ENCODE measurements at regions not wholly inside any gene's neighbourhood (a gene's known extent, or its start where the extent isn't known, plus 50 kb on each side); places are given as distances from the start of the nearest gene placed in this dataset.

DNA sequence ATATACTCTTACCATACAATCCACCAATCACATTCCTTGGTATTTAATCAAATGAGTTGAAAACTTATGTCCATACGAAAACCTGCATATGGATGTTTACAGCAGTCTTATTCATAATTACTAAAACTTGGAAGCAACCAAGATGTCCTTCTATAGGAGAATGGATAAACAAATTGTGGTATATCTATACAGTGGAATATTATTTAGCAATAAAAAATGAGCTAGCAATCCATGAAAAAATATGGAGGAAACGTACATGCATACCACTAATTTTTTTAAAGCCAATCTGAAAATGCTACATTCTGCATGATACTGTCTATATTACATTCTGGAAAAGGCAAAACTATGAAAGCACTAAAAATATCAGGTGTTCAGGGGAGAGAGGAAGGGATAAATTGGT, 73.9 kb upstream of the LPP start:
- DNase-seq, result no peak

DNA sequence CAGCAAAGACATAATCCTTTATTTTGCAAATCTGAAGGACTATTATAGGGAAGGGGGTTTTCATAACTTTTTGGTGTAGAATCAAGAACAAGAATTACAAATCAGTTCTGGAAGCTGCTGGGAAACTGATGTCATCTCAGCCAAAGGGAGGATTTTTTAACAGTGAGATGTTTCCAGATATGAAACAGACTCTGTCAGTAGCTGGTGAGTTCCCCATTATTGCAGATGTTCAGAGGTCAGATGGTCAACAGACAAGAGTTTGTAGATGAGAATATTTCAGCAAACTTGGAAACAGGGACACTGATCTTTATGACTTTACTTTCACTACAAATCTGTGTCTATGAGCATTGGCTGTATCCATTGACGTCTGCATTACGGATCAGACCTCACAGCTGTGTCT, 71.9 kb upstream of the LPP start:
- no peak for DNase-seq

DNA sequence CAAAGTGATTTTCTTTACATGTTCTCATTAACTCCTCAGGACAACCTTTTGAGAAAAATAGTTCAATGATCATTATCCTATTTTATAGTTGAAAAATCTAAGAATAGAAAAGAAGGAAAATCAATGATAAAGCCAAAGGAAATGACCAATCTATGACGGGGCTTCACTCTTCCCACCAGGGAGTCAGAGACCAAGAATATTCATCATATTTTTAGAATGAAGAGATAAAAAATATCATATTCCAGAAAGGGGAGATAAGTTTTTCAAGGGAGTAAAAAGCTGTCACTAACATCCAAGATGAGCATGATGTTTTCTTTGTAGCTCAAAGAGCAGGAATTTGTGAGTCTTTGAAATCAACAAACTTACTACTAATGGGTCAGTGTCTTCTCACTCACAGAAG, 71.5 kb upstream of the LPP start:
- DNase-seq, result no peak

DNA sequence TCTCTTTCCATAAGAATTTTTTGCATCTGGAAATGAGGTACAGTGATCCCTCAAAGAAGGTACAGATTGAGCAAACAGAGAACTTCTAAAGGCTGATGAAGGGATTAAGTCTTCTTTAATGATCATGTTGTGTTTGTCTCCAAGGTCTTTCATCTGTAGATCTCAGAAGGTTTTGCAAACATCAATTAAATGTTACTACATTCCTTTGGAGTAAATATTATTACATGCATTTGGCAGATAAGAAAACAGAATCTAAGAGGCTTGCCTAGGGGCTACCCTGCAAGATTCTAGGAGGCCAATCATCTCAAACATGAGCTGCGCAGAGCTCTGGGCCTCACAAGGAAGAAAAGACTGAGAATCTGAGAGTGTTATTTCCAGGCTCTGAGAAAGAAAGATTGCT, 70.9 kb upstream of the LPP start:
- no peak for DNase-seq

DNA sequence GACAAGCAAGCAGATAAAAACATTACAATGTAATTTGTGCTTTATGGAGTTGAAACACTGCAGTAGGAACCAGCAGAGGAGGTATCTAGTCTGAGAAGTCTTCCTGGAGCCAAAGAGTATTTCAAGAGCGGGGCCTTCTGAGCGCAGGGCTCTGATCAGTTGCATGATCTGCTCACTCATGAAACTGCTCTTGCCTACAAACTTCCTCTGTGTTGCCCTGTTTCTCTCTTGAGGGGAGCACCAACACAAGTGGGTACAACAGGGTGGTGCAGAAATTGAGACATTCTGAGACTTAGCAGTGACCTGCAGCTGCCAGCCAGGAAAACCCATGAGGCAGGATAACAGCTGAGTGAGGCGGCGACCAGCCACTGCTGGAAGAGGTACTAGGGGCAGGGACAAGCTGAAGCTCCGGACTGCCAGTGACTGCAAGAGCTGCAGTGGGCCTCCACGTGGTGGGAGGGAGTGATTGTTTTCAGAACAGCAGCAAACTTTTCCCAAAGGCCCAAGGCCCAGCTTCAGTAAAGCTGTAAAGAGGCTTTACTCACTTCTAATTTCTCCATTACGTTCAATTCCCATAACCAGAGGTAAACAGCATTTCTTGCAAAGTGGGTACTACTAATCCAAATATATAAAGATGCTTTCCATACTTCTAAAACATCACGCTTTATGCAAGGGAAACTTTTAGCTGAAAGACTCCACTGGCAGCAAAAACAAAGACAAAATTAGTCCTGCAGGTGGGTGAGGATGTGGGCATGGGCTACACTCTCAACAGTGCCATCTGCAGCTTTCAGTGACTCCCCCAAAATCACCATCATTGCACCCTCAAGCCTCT, 69.0 kb upstream of the LPP start:
- no peak for DNase-seq

DNA sequence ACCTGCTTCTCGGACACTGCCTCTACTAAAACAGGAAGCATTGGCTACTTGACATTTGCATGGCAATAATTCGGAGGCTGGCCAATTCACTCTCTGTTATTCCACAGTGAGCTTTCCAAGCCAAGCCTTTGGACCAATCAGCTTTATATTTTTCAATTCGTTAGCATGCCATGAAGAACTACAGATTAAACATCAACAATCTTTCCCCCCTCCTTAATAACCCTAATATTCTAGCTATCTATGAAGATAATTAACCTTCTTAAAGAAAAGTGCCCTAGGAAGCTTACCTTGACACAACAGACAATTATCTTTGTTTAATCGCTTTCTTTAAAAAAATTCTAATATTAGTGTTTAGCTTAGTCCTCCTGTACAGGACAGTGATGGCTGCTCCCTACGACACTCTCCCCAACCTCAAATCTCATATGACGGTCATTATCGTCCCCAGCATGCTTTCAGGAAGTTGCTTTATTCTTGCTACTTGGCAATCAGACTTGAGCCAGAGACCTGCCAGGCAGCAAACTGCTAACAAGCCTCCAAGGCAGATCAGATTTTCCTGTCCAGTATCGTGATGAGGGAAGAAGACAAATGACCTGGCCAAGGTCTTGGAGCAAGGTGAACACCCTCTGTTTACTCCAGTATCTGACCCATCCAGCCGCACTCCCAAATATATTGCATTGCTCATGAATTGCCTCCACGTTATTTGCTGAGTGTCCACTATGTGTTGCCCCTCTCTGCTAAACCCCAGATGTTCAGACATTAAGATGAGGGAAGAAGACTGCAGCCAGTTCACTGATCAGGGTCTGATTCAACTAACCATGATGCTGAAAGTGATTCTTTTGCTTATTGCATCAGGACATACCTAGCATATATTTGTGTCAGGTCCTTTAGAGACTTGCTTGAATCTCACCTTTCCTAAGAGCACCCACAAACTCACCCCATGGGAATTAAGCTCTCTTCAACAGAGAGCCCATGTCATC, 68.1 kb upstream of the LPP start:
- DNase-seq, result no peak

DNA sequence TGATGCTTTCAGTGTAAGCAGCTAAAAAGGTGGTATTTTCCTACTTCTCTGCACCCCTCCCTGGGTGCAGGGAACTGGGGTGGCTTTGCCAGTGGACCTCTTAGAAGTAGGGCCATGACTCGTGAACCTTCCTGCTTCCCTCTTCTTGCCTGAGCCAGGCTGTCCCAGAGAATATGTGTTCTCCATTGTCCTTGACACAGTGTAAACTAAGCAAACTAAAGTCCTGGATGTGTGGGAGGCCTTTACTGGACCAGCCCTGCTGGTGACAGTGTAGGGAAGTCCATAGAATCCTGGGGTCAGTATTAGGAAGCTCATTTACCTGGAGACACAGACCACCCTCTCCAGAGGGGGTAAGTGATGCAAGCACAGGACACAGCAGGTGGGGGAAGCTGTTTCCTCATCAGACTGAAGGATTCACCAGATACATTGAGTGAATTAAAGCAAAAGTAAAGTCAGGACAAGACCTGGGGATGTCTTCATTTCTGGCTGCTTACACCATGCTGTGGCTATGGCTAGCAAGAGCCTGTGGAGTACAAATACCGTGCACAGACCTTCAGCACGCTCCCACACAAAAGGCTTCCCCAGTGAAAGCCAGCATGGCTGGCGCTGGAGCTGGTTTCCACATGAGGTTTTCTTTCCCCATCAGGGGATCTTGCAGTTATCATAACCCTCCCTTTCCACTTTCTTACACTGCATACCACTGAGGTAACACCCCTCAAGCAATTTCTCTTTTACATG, 64.8 kb upstream of the LPP start:
- DNase-seq, result no peak

DNA sequence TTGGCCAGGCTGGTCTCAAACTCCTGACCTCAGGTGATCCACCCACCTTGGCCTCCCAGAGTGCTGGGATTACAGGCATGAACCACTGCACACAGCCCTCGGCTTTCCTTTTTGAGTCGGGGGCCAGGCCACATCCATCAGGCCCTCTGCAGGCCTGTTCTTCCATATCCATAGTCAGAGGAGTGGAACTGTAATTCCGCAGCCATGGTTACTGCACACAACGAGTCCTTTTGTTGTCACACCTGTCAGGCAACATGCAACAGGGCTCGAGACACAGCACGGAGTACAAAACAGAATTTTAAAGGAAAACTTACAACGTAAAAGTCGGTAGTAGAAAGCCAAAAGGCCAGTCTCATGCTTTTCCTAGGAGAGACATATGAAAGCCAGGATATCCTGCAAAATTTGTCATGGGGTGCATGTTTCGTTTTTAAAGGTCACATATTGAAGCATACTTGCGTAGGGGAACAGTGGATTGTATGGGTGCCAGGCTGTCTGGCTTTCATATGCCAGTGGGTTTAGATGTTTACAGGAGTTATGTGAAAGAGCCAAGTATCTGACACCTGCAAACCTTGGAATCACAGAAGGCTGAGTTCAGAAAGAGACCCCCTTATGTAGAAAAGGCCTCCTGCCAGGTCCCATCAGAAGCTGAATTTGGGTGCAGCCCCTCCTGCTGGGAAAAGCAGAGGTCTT, 63.2 kb upstream of the LPP start:
- no peak for DNase-seq

DNA sequence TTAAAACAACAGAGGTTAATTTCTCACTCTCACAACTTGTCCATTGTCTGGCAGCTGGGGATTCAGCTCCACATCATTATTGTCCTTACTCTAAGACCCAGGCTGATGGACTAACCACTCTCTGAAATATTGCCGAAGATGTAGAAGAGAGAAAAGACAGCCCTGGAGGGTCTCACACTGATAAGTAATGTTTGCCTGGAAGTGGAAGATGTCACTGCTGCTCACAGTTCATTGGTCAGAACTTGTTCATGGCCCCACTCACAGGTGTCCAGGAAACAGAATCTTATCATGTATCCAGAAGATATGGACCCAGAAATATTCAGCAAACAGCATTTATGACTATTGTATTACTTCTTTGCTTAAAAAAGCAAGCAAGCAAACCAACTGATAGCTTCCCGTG, 62.2 kb upstream of the LPP start:
- DNase-seq, result no peak

DNA sequence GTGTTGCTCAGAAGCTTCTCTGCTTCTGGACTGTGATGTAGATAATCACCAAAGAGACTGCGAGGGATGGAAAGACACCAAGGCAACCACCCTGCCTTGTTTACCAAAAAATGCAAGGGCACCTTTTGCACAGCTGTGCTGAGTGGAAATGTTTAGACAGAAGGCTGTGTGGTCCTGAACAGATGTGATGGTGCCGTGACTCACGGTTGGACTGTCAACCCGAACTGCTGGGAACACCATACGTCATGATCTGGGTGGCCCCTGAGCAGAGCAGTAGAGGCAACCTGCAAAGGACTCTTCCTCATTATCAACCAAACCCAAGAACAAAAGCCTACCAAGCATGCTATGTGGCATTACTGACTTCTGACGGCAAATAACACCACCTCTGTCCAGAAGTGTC, 61.3 kb upstream of the LPP start:
- DNase-seq, result no peak

DNA sequence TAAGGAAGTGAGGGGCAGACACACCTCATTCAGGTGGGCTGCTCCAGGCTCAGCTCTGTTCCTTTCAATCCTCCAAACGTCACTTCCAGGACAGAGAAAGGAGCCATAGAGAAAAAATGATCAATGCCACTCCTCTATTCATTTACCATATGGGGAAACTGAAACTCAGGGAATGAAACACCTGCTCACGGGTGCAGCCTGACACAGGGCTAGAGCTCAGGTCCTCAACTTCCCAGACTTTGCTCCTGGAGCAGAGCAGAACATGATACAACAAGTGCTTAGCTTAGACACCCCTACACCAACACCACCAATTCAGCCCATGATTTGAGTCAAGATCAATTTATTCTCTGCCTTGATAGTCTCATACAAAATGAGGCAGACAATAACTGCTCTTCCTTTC, 58.5 kb upstream of the LPP start:
- no peak for DNase-seq

DNA sequence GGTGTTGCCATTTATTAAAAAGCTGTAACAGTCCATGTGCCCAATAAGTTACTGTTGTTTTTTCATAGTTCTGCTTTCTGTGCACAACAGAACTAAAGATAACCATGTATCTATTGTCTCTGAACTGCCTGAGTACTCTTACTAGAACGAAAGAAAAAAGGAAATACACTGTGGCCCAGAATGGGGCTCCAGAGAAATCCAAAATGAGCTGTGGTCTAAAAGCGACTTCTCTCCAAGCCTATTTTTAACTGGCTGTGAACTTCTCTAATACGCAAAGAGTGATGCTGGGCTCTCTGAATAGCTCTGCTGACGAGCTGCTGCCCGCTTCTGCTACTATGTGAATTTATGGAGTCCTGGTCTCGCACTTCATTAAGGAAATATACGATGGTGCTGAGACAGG, 56.2 kb upstream of the LPP start:
- no peak for DNase-seq

DNA sequence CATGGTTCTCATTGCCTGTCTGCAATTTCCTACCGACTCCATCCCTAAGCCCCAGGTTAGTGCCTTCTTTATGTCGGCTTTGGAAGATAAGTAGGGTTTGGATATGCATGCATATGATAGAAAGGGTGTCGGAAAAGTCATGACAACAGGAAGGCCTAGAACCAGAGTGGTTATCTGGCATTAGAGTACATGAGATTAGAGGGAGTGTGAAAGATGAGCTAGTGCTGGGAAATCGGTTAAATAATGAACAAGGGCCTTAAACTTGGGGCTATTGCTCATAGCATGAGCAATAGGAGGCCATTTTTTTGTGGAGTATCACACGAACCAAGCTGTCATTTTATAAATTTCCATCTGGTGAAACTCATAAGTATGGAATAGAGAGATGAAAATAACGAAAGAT, 54.0 kb upstream of the LPP start:
- DNase-seq, result no peak

DNA sequence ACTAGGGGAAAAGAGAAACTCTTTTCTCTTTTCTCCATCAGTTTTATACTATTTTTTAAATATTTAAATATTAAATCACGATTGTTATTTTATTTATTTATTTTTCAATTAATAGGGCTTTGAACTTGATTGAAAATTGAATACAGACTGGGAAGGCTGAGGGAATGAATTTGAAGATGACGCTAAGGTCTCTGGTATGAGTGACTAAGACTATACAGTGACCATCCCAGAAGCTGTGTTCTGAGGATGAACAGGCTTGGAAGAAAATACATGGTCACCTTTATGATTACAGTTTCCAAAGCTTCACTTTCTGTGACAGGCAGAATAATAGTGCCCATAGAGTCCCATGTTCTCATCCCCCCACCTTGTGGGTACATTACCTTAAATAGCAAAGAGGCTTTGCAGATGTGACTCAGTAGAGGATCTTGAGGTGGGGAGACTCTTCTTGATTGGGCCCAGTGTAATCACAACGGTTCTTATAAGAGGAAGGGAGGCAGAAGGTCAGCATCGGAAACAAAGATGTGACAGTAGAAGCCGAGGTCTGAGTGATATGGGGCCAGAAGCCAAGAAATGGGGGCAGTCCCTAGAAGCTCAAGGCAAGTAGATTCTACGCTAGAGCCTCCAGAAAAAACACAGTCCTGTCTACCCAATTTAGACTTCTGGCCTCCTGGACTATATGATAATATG, 51.0 kb upstream of the LPP start:
- no peak for DNase-seq

DNA sequence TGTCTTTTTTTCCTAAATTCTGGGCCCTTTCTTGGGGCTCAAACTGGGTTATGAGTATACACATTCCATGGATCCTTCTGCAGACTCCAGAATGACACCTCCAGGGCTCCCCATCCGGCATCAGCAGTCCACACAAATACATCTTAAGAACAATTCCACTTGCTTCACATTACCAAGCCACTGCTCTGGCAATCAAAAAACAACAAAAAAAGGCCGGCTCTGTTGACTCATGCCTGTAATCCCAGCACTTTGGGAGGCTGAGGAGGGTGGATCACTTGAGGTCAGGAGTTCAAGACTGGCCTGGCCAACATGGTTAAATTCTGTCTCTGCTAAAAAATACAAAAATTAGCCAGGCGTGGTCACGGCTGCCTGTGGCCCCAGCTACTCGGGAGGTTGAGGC, 49.9 kb upstream of the LPP start:
- DNase-seq, result no peak
